Neural cell (in vitro differentiated cells): ENCODE measurements at regions not wholly inside any gene's neighbourhood (a gene's known extent, or its start where the extent isn't known, plus 50 kb on each side); places are given as distances from the start of the nearest gene placed in this dataset.

ENCODE experiments used
- CTCF ChIP-seq: fragments of 450-650 bp; IDR thresholded peaks from 2 replicates; pipeline ENCODE4 v1.5.1; 2014; ENCODE audit warnings: antibody characterized with exemption, mild to moderate bottlenecking, moderate library complexity; ENCODE audit not compliant: poor library complexity, severe bottlenecking
- EP300 ChIP-seq: fragments of 450-650 bp; conservative IDR thresholded peaks from 2 replicates; pipeline ENCODE4 v1.6.1; 2014; ENCODE audit warnings: antibody characterized with exemption, mild to moderate bottlenecking, moderate library complexity; ENCODE audit not compliant: poor library complexity, severe bottlenecking
- EZH2 ChIP-seq: fragments of 200-600, 300-800 bp; shearing (Covaris generic), sonication (generic); IDR thresholded peaks from 2 replicates; pipeline ENCODE4 v1.6.1; 2014; ENCODE audit warnings: antibody characterized with exemption, low read length, borderline replicate concordance, mild to moderate bottlenecking; ENCODE audit not compliant: insufficient read depth, poor library complexity, severe bottlenecking
- MXI1 ChIP-seq: fragments of 450-650 bp; conservative IDR thresholded peaks from 2 replicates; pipeline ENCODE4 v1.6.1; 2014; ENCODE audit warnings: antibody characterized with exemption, mild to moderate bottlenecking; ENCODE audit not compliant: poor library complexity, severe bottlenecking
- POLR2AphosphoS5 ChIP-seq: IDR thresholded peaks from 2 replicates; pipeline ENCODE4 v1.6.1; 2012
- RAD21 ChIP-seq: fragments of 450-650 bp; conservative IDR thresholded peaks from 2 replicates; pipeline ENCODE4 v1.6.1; 2014; ENCODE audit warnings: antibody characterized with exemption, mild to moderate bottlenecking, moderate library complexity
- SMC3 ChIP-seq: fragments of 450-650 bp; conservative IDR thresholded peaks from 2 replicates; pipeline ENCODE4 v1.6.1; 2014; ENCODE audit warnings: antibody characterized with exemption, mild to moderate bottlenecking, moderate library complexity; ENCODE audit not compliant: poor library complexity
- TAF1 ChIP-seq: IDR thresholded peaks from 2 replicates; pipeline ENCODE4 v1.6.1; 2012; ENCODE audit warnings: low read depth

- TF ChIP-seq CTCF (no peak), TAF1 (no peak), EZH2 (no peak), POLR2AphosphoS5 (no peak), SMC3 (no peak), MXI1 (no peak), RAD21 (no peak), EP300 (no peak)
Observed at GRCh38 chr12:20985399-20985798, 145.6 kb upstream of the SLCO1B1 start.
